ENCODE measurements at regions not wholly inside any gene's neighbourhood (a gene's known extent, or its start where the extent isn't known, plus 50 kb on each side); places are given as distances from the start of the nearest gene placed in this dataset.
A peak's percentile ranks its signal among the peaks of the same experiment; 100 is the strongest.

- TF ChIP-seq FLYWCH1 (CRISPR knock-in tag; IDR thresholded peaks at IDR 0.05) (no peak), CREBL2 (CRISPR knock-in tag; IDR thresholded peaks at IDR 0.05; ENCODE audit: borderline replicate concordance) (no peak), NAIF1 (CRISPR knock-in tag; IDR thresholded peaks at IDR 0.05; ENCODE audit: borderline replicate concordance) (no peak), EED (CRISPR knock-in tag; IDR thresholded peaks at IDR 0.05) (no peak), KLF13 (CRISPR knock-in tag; IDR thresholded peaks at IDR 0.05) (no peak)
Measured at GRCh38 chr10:15433850-15434537, 62.9 kb upstream of the FAM171A1 start (continued).

GRCh38 chr10:15432266-15432665, 61.2 kb upstream of the FAM171A1 start:
- Histone ChIP-seq H3K9me3 (ENCODE audit: low read length) (no peaks in the 10 kb centered on the region), H3K27me3 (ENCODE audit: control insufficient read depth in 1 of 2, insufficient read depth in 2 of 2, low read length in 2 of 2) (no peaks in the 10 kb centered on the region; a peak in 1 of 5 replicates), H3K79me2 (ENCODE audit: insufficient read depth, low read length) (no peaks in the 10 kb centered on the region), H3K4me3 (replicated peaks in 1 of 3; ENCODE audit: insufficient read depth in 1 of 3, low read depth in 2 of 3, low read length in 3 of 3) (no peak overlapping the region), H3K4me1 (ENCODE audit: insufficient read depth, low read length) (peaks cover 12% of the 10 kb centered on the region; the same call in 1 of the 2 replicates), H4K20me1 (ENCODE audit: insufficient read depth, low read length) (no peaks in the 10 kb centered on the region), H3K9ac (ENCODE audit: insufficient read depth, low read depth, low read length) (no peak overlapping the region), H3K27ac (ENCODE audit: extremely low read length, insufficient read depth, low read length) (no peak overlapping the region), H3K4me2 (ENCODE audit: low read depth, low read length) (peak overlapping the region; percentile 13; the same call in 1 of the 2 replicates), H3K36me3 (replicated peaks in 1 of 2; ENCODE audit: control insufficient read depth in 1 of 2, insufficient read depth in 2 of 2, low read length in 2 of 2) (no peaks in the 10 kb centered on the region), H2AFZ (ENCODE audit: low read length) (no peak overlapping the region)
- no TSS peak for BruUV-seq (replicated peaks)
- ChIA-PET CTCF (ENCODE audit: low intra/inter-chr PET ratio, low total read pairs) (no interaction called here), POLR2A (no interaction called here)
- 24% methylated on average over 7 of the region's 7 CpGs for WGBS (ENCODE audit: low lambda C conversion rate)
- ATAC-seq = no peak
- intact Hi-C loops (cut with micrococcal nuclease; ENCODE audit: unreplicated experiment) (no loop called here), in situ Hi-C loops (cut with HindIII; ENCODE audit: extremely low pct_ligation_motif_present, low pct_unique_long_range_greater_than_20kb) (loop anchor here (5.0 kb wide), 1 partner anchor 295 kb away; no protein-coding TSS in a partner anchor)
- peak; percentile 14 for DNase-seq (ENCODE audit: low spot score)
- no peak for TF ChIP-seq SNAPC4 (CRISPR knock-in tag; IDR thresholded peaks at IDR 0.05)
- no peak for TF ChIP-seq ZNF160 (CRISPR knock-in tag; IDR thresholded peaks at IDR 0.05)
- TF ChIP-seq RXRB (CRISPR knock-in tag; IDR thresholded peaks at IDR 0.05; ENCODE audit: borderline replicate concordance) = no peak
- no peak for TF ChIP-seq BRF2 (CRISPR knock-in tag; IDR thresholded peaks at IDR 0.05)
- no peak for TF ChIP-seq PRDM4 (CRISPR knock-in tag; IDR thresholded peaks at IDR 0.05; ENCODE audit: borderline replicate concordance)
- no peak for FAIRE-seq
